CMK (cell line): ENCODE measurements at regions not wholly inside any gene's neighbourhood (a gene's known extent, or its start where the extent isn't known, plus 50 kb on each side); places are given as distances from the start of the nearest gene placed in this dataset.

Experiments used
- DNase-seq: peaks from one replicate; pipeline ENCODE4 v3.0.0-alpha.2; 2010; ENCODE audit warnings: low read depth

DNA sequence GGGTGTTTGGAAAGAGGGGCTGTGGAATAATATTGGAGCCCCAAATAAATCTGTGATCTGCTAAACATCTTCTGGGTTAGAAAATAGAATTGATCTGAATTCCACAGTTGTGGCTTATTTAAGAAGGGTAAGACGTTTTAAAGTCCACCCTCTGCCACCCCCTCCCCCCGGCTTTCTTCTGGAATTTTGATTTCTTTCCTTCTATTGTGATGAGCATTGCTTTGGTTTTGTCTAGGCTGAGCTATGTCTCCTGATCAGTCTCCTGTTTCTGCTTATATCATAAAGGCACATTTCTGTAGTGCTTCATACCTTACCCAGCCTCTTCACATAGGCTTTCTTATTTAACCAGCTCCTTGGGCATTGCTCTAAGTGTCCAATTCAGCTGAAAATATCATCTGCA, 77.3 kb upstream of the SLC38A2 start:
- DNase-seq = no peak

DNA sequence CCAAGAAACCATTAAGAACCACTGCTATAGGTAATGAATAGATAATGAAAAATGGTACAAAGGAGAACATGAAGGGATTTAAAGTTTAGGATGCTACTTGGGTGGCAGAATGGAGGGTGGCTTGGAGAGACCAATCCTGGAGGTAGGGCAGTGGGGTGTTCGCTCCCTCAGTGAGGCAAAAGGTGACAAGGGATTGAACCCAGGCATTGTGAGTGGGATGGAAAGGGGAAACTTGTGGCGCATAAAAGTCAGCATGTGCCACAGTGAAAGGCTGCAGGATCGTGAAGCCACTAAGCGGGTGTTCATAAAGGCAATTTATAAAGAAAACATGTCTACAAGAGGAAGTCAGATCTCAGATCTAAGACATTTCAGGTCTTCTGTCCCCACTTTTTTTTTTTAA, 76.7 kb upstream of the SLC38A2 start:
- no peak for DNase-seq

- DNase-seq = no peak
Measured at GRCh38 chr12:46446645-46447044, 74.1 kb upstream of the SLC38A2 start.

GRCh38 chr12:46445551-46446235, 73.1 kb upstream of the SLC38A2 start:
- DNase-seq = no peak

DNA sequence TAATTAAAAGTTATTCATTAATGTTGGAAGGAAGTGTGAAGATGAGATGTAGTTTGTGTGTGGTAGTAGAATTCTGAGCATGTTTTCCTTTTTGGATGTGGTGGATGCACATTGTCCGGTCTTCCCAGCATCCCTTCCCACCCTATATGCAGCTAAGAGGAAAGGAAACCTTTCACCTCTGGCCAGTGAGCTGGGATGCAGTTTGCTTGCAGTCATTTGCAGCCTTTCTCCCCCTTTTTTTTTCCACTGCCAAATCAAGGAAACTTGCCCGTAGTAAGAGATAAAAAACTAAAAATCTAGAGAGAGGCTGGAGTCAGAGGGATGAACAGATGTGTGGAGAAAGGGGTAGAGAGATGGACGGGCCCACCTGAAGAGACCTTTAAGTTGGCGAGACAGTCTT, 72.5 kb upstream of the SLC38A2 start:
- DNase-seq = no peak

DNA sequence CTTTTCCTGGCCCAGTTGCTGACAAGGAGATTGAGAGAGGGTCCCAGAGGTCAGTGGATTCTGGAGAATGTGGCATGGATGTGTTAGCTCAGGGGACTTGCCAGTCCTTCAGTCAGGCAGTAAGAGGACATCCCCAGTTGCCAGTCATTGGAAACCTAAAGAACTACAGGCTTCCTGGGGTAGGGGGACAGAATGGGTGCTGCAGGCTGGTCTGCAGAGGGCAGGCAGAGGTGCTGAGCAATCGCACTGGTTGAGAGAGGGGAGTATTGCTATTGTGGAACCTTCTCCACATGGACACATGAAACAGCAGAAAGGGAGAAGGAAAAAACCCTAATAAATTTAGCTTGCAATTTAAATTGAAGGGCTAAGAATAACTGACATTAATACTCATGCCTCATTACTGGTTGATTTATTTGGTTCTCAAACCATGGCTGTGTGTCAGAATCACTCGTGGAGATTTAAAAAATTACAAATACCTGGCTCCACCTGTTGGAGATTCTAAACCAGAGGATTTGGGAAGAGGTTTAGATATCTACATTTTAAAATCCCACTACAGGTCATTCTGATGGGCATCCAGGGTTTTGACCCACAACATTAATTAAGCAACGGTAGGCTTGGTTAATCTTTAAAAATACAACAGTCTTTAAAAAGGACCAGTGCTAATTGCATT, 71.2 kb upstream of the SLC38A2 start:
- DNase-seq = no peak

DNA sequence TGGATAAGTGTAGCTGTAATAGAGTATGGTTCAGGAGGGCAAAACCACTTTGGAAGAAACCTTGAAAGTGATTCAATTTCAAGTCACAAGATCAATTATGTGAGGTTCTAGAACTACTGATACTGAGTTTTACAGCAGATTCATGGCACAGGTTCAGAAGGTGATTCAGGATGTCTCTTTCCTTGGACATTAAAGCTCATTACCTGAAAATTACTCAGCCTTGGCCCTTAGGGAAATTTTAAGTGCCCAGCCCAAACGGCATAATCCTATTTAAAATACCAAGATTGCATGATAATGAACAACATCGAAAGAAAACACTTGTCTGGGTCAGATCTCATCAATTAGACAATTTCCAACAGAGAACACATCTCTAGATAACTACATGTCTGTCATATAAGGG, 70.2 kb upstream of the SLC38A2 start:
- no peak for DNase-seq

GRCh38 chr12:46442239-46442638, 69.7 kb upstream of the SLC38A2 start:
- DNase-seq = no peak

DNA sequence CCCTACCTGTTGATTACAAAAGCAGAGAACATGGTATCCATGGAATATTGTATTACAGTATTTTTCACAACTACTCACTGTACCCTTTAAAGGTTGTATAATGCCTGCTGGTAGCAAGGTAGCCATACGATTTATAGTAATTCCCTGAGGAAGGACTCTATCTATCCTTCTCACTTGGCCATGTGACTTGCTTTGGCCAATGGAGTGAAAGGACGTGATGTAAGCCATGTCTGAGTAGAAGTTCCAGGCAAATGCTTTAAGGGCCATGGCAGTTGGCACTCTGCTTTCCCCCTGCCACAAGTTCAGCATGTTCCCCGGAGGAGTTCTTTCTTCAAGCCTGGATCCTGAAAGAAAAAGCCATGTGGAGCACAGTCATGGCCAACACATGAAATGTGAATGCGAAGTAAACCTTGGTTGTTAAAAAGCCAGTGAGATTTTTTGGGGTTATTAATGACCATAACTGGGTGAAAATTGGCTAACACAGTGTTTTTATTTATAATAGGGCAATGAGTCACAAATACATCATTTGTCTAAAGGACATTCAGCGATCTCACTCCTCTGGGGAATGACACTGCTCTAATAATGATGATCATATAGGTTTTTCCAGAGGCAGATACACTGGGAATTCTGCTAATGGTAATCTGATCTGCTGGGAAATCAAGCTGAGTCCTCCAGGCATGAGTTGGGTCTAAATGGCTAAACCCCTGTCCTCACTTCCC, 67.4 kb upstream of the SLC38A2 start:
- DNase-seq = no peak

DNA sequence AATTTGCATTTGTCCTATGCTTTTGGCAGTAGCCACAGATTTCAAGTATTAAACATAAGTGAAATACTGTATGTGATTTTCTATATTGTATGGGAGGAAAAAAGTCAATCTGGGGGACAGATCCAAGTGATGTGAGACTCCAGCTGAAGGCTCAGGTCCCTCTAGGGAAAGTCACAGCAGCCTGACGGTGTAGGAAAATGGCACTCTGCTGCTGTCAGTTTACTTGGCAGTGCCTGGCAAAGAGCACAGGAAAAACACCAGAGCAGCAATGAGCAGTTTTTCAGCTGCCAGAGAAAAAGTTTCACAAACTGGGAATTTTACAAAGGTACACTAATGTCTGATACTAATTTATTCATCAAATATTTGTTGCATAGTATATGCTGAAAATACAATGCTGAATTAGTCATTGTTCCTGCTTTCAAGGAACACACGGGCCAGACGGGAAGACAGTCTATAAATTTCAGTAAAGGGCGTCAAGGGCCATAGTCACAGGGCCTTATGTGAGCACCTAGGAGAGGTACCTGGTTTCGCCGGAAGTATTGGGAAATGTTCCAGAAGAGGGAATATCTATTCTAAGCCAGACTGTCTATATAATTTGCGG, 66.2 kb upstream of the SLC38A2 start:
- DNase-seq = no peak

DNA sequence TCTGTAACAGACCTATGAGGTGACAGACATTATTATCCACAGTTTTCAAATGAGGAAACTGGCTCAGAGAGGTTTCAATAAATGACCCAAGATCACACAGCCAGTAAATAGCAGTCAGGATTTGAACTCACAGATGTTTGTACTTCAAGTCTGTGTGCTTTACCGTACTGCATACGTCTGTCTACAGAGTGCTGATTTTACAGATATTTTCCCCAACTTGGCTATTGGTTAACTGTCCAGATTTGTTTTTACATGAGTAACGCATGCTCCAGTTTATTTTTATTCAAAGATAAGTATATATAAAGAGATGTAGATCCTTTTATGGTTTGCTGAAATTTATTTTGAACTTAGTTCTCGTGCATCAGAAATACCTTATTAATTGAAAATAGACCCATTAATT, 65.7 kb upstream of the SLC38A2 start:
- DNase-seq = no peak

- DNase-seq = no peak
Measured at GRCh38 chr12:46437469-46437868, 64.9 kb upstream of the SLC38A2 start.

DNA sequence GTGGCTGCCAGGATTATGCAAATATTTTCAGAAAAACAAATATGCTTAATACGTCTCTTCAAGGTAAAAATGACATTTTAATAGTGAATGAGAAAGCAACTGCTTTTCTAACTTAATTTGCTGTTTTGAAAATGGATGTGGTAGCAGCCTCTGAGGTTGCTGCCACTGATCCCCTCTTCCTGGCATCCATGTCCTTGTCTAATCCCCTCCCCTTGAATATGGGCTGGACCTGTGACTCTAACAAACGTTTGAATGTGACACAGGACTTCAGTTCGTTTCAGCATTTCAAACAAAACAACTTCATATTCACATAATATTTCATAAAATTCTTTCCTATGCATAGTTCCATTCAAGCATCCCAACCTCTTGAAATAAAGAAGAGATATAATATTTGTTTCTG, 64.2 kb upstream of the SLC38A2 start:
- no peak for DNase-seq

DNA sequence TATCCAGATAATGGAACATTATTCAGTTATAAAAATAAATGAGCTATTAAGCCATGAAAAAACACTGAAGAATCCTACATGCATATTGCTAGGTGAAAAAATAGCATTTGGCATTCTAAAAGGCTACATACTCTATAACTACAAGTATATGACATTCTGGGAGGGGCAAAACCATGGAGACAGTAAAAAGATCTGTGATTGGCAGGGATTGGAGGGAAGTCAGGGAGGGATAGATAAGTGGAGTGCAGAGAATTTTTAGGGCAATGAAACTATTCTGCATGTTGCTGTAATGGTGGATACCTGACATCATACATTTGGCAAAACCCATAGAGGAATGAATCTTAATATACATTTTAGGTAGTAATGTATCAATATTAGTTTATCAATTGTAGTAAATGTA, 63.1 kb upstream of the SLC38A2 start:
- no peak for DNase-seq

DNA sequence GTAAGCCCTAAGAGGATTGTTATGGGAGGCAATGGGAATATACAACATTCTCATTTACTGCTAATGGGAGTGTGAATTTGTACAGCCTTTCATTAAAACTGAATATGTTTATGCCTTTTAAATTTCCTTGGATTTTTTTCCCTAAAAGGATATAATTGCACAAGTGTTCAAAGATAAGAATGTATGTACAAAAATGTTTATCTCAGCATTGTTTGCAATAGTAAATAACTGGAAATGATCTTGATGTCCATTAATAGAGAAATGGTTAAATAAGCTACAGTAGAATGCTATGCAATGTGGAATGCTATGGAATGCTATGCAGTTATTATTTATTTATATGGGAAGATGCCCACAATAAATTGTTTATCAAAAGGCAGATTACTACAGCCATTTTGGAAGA, 62.5 kb upstream of the SLC38A2 start:
- no peak for DNase-seq

GRCh38 chr12:46433829-46434228, 61.3 kb upstream of the SLC38A2 start:
- DNase-seq = no peak

GRCh38 chr12:46432325-46432724, 59.8 kb upstream of the SLC38A2 start:
- no peak for DNase-seq

- DNase-seq = no peak
Measured at GRCh38 chr12:46430340-46430948, 57.9 kb upstream of the SLC38A2 start.
